Endothelial cell of umbilical vein (primary cell): ENCODE measurements at regions not wholly inside any gene's neighbourhood (a gene's known extent, or its start where the extent isn't known, plus 50 kb on each side); places are given as distances from the start of the nearest gene placed in this dataset.

Experiments
- CTCF ChIP-seq, 2 donors: IDR thresholded peaks; 1 replicate in 1 of 2; 2 replicates in 1 of 2; pipeline ENCODE4 v1.5.1; 2011; ENCODE audit warnings: low read length in 2 of 2, mild to moderate bottlenecking in 2 of 2, moderate library complexity in 2 of 2, control low read depth in 1 of 2, inconsistent platforms in 1 of 2, low read depth in 1 of 2; ENCODE audit not compliant: insufficient read depth in 1 of 2; ENCODE audit errors: extremely low read depth in 1 of 2
- EZH2 ChIP-seq: IDR thresholded peaks from 2 replicates; pipeline ENCODE4 v1.6.1; 2012; ENCODE audit warnings: borderline replicate concordance, low read depth, mild to moderate bottlenecking, moderate library complexity, low read length, inconsistent platforms; ENCODE audit not compliant: severe bottlenecking
- FOS ChIP-seq: IDR thresholded peaks from 2 replicates; pipeline ENCODE4 v1.6.1; 2011; ENCODE audit warnings: mild to moderate bottlenecking, low read length, moderate library complexity, borderline replicate concordance; ENCODE audit not compliant: insufficient read depth
- GATA2 ChIP-seq: IDR thresholded peaks from 2 replicates; pipeline ENCODE4 v1.7.0; 2011; ENCODE audit warnings: low read depth, mild to moderate bottlenecking, moderate library complexity, mixed read lengths, low read length; ENCODE audit not compliant: insufficient read length, insufficient read depth
- JUN ChIP-seq: IDR thresholded peaks from 2 replicates; pipeline ENCODE4 v1.6.1; 2011; ENCODE audit warnings: borderline replicate concordance, low read depth; ENCODE audit not compliant: insufficient read length, insufficient read depth
- MAX ChIP-seq: IDR thresholded peaks from 2 replicates; pipeline ENCODE4 v1.6.1; 2011; ENCODE audit not compliant: insufficient read depth, insufficient read length
- POLR2A ChIP-seq: IDR thresholded peaks from 2 replicates; pipeline ENCODE4 v1.6.1; 2012; ENCODE audit warnings: low read depth, mild to moderate bottlenecking, control low read depth, low read length
- POLR2AphosphoS5 ChIP-seq: IDR thresholded peaks from 2 replicates; pipeline ENCODE4 v1.6.1; 2012; ENCODE audit warnings: low read depth, mild to moderate bottlenecking, control low read depth, low read length, moderate library complexity; ENCODE audit not compliant: insufficient read depth

GRCh38 chr13:61204025-61204424, 211.6 kb downstream of the PCDH20 start:
- TF ChIP-seq CTCF (IDR thresholded peaks at IDR 0.05; ENCODE audit: extremely low read depth in 1 of 2, insufficient read depth in 1 of 2, low read depth in 1 of 2, low read length in 2 of 2) = no peak
- no peak for TF ChIP-seq MAX
- no peak for TF ChIP-seq POLR2AphosphoS5
- TF ChIP-seq EZH2 = no peak
- no peak for TF ChIP-seq POLR2A
- no peak for TF ChIP-seq JUN
- TF ChIP-seq FOS = no peak
- TF ChIP-seq GATA2 = no peak
